ENCODE measurements at regions not wholly inside any gene's neighbourhood (a gene's known extent, or its start where the extent isn't known, plus 50 kb on each side); places are given as distances from the start of the nearest gene placed in this dataset.

GRCh38 chr3:104514776-104515175, 851.9 kb upstream of the ALCAM start:
- no peak for DNase-seq (ENCODE audit: low spot score)
- ATAC-seq (ENCODE audit: insufficient number of reproducible peaks, low FRiP score, low read depth): no peak
- peaks cover 10 to 15% of the 10 kb centered on the region in 2 donors for H3K4me1 ChIP-seq (ENCODE audit: control insufficient read depth in 1 of 2, low read depth in 2 of 2)
- H3K36me3 ChIP-seq: no peaks in the 10 kb centered on the region
- no peaks in the 10 kb centered on the region for H3K27me3 ChIP-seq (replicated peaks; ENCODE audit: insufficient read depth)
- no peak overlapping the region for H3K4me3 ChIP-seq
- no peaks in the 10 kb centered on the region for H3K9me3 ChIP-seq
- TF ChIP-seq CTCF (IDR thresholded peaks at IDR 0.05): no peak
- no peak overlapping the region for H3K27ac ChIP-seq

DNA sequence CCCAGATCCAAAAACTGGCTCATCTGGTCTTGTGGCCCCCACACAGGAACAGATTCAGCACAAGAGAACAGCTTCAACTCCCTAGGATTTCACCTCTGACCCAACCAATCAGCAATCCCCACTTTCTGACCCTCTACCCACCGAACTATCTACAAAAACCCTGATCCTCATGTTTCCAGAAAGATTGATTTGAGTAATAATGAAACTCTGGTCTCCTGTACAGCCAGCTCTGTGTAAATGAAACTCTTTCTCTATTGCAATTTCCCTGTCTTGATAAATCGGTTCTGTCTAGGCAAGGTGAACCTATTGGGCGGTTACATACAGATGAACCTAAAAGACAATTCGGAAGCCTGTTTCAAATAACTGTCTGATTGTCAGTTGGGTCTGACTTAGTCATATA, 847.6 kb upstream of the ALCAM start:
- no peak for TF ChIP-seq CTCF (IDR thresholded peaks at IDR 0.05)
- Histone ChIP-seq H3K27me3 (replicated peaks; ENCODE audit: insufficient read depth) (no peaks in the 10 kb centered on the region), H3K36me3 (no peaks in the 10 kb centered on the region), H3K27ac (peak overlapping the region in 1 of 2 donors; percentile 74), H3K4me3 (peak overlapping the region; percentile 51), H3K4me1 (ENCODE audit: control insufficient read depth in 1 of 2, low read depth in 2 of 2) (peaks cover 13 to 38% of the 10 kb centered on the region in 2 donors), H3K9me3 (no peaks in the 10 kb centered on the region)
- no peak for ATAC-seq (ENCODE audit: insufficient number of reproducible peaks, low FRiP score, low read depth)
- no peak for DNase-seq (ENCODE audit: low spot score)

GRCh38 chr3:104519468-104520227, 847.1 kb upstream of the ALCAM start:
- Histone ChIP-seq H3K36me3 (no peaks in the 10 kb centered on the region), H3K27me3 (replicated peaks; ENCODE audit: insufficient read depth) (no peaks in the 10 kb centered on the region), H3K9me3 (no peaks in the 10 kb centered on the region), H3K27ac (peak overlapping the region; percentile 60 to 74), H3K4me1 (ENCODE audit: control insufficient read depth in 1 of 2, low read depth in 2 of 2) (peaks cover 13 to 38% of the 10 kb centered on the region in 2 donors), H3K4me3 (peak overlapping the region; percentile 51)
- DNase-seq (ENCODE audit: low spot score) (no peak), ATAC-seq (ENCODE audit: insufficient number of reproducible peaks, low FRiP score, low read depth) (no peak)
- no peak for TF ChIP-seq CTCF (IDR thresholded peaks at IDR 0.05)

GRCh38 chr3:104520228-104520655, 846.5 kb upstream of the ALCAM start:
- H3K4me3 ChIP-seq: peak overlapping the region; percentile 51

More at GRCh38 chr3:104520228-104520655, 846.5 kb upstream of the ALCAM start:
- Histone ChIP-seq H3K36me3 (no peaks in the 10 kb centered on the region), H3K4me1 (ENCODE audit: control insufficient read depth in 1 of 2, low read depth in 2 of 2) (peaks cover 13 to 38% of the 10 kb centered on the region in 2 donors), H3K27ac (peak overlapping the region; percentile 60 to 74), H3K27me3 (replicated peaks; ENCODE audit: insufficient read depth) (no peaks in the 10 kb centered on the region), H3K9me3 (no peaks in the 10 kb centered on the region)
- TF ChIP-seq CTCF (IDR thresholded peaks at IDR 0.05): no peak
- ATAC-seq (ENCODE audit: insufficient number of reproducible peaks, low FRiP score, low read depth) (peak; percentile 84), DNase-seq (ENCODE audit: low spot score) (no peak)

Measured in thoracic aorta (tissue), 2 donors.